Ramos (cell line): ENCODE measurements at regions not wholly inside any gene's neighbourhood (a gene's known extent, or its start where the extent isn't known, plus 50 kb on each side); places are given as distances from the start of the nearest gene placed in this dataset.
"Not testable (repeated sequence)": the region's sequence is repeated elsewhere in the genome, so short reads cannot be mapped to it uniquely, and the experiment has no call there.

Experiments
- in situ Hi-C: fragments of 300-500 bp; cut with MboI; formaldehyde crosslinking; loops from one replicate; pipeline ENCODE4 v1.14.3; 2022; ENCODE audit warnings: low sequenced_read_pairs; ENCODE audit not compliant: unreplicated experiment

DNA sequence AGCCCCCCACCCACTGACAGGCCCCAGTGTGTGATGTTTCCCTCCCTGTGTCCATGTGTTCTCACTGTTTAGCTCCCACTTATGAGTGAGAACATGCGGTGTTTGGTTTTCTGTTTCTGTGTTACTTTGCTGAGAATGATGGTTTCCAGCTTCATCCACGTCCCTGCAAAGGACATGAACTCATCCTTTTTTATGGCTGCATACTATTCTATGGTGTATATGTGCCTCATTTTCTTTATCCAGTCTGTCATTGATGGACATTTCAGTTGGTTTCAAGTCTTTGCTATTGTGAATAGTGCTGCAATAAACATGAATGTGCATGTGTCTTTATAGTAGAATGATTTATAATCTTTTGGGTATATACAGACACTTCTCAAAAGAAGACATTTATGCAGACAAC, 88.6 kb upstream of the EGFL6 start:
- in situ Hi-C loops, result loop anchor here (25.0 kb wide), 1 partner anchor 668 kb away; no protein-coding TSS in a partner anchor

DNA sequence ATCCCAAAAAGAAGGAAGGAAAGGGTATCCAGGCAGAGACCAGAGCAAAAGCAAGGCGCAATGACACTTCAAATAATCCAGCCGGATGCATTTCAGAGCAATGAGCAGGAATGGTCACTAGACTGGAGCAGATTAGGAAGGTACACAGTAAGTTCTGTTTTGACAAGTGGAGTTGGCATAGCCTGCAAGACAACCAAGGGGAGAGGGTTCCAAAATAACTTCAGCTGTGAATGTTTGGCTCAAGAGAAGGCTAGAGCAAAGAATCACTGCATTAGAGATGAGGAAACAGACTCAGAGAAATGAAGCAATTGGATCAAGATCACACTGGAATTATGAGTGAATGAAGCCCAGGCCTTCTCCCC, 90.0 kb upstream of the EGFL6 start:
- in situ Hi-C loops, result loop anchor here (25.0 kb wide), 1 partner anchor 667 kb away; no protein-coding TSS in a partner anchor

DNA sequence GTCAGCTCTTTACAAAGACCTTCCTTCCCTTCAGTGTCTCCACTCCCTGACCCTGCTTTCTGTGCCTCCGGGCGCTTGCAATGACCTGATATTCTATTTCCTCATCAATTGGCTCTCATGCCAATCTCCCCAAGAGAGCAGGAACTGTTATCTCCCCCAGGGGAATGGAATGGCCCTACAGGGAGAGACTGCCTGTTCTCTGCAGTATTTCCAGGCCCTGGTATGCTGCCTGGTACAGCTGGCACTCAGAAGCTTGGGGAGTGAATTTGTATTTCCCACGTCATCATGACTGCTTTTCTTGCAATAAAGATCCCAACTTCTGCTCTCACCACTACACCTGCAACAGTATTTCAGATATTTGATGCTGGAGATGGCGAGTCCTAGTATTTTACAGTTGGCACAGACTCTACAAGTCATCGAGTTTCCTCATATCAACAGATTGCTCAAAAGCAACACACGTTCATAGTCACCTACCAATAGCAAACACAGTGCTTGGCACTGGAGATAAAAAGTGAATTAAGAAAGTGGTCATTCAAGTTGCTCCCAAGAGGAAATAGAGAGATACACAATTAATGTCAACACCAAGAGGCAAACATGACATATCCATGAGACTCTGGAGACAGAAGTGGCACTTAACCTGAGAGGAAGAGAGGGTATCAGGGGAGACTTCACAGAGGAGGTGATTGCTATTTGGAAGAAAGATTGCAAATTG, 90.5 kb upstream of the EGFL6 start:
- in situ Hi-C loops, result loop anchor here (25.0 kb wide), 1 partner anchor 667 kb away; no protein-coding TSS in a partner anchor

DNA sequence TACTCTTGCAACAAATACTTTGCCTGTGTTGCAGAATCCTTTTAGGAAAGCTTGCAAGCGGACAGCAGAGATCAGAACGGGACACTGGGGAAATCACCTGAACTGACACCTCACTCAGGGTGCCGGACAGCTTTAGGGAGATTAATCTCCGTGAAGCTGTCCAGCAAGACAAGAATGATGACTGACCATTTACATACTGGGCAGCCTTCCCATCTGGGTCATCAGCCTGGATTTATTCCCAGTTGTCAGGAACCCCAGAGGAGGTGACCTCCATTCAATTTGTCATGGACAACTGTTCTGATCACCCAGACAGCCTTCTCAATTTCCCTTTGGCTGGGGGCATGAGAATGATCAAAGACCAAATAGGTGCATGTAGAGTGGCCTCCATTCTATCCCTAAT, 93.0 kb upstream of the EGFL6 start:
- in situ Hi-C loops, result loop anchor here (25.0 kb wide), 1 partner anchor 664 kb away; no protein-coding TSS in a partner anchor

DNA sequence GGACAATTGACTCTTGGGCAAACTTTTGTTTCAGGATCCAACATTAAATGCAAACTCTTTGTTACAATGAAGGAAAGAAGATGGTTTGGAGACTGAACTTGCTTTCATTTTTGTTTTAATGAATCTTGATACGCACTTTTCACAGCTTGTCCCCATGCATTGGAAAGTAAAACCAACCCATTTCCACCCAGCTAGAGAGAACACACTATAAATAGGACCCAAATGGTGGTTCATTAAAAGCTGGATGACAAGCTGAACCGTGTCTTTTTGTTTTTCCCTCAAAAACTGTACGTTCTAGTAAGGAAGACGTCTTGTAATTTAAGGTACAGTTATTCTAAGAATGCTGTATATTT, 95.3 kb upstream of the EGFL6 start:
- in situ Hi-C loops, result no loop called here

DNA sequence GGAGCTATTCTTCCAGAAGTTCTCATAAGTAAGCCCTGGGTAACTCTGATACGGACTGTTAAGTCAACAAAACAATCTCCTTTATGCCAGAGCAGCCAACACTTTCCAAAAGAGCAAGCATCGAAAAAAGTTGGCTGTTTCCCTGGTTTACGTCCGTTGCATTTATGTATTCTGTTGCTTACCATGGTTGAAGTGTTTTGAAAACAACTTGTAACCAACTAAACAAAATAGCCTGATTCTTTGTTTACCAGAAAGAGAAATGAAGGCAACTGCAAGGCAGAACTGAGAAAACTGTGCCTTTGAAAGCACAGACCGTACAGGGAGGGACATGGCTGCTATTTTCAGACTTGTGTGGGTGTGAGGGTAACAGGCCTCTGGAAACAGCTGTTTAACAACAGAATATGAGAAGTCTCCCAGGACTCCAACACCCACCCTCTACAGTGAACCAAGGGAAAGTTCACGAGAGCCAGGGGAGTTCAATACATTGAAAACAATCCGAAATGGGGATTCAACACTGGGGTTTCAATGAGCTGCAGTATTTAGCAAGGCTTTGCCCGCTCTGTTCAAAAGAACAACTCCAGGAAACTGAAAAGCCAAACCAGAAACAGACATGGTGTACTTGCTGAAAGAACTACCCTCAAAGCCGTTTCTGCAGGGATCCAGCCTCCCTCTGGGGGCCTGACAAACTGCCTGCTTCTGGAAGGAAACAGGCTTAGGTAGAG, 95.8 kb upstream of the EGFL6 start:
- in situ Hi-C loops, result no loop called here

DNA sequence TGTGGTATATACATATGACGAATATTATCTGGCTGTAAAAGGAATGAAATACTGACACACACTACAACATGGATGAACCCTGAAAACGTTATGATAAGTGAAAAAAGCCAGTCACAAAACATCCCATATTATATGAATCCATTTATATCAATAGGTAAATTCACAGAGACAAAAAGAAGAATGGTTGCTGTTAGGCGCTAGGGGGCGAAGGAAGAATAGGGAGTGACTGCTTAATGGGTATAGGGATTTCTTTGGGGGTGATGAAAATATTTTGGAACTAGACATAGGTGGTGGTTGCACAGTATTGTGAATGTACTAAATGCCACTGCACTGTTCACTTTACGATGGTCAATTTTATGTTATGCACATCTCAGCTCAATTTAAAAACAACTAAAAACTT, 96.4 kb upstream of the EGFL6 start:
- in situ Hi-C loops, result no loop called here

DNA sequence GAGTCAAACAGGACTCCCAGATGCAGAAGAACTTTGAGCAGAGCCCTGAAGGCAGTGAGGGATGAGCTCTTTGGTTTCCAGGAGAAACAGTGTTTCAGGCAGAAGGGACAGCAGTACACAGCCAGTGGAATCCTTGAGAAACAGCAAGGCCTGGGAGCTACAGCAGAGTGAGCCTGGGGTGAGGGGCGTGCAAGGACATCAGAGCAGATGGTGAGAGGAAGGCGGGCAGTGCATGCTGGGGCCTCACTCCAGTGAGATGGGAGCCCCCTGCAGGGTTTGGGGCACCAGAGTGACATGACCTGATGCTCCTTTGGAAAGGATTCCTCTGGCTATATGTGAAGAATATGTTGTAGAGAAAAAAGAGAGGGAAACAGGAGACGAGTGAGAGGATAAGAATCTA, 98.1 kb upstream of the EGFL6 start:
- in situ Hi-C loops, result no loop called here

DNA sequence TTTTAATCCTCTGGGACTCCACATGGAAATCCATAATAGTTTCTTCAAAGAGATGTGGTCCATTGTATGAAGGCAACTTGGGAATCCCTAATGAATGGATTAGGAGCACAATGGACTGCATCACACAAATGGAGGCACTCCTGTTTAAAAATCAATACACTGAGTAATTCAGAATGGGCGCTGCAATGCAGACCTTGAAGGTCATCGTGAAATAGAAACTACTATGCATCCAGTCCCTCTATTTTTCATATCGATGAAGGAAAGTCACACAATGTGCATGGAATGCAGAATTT, 98.8 kb upstream of the EGFL6 start:
- in situ Hi-C loops, result no loop called here

DNA sequence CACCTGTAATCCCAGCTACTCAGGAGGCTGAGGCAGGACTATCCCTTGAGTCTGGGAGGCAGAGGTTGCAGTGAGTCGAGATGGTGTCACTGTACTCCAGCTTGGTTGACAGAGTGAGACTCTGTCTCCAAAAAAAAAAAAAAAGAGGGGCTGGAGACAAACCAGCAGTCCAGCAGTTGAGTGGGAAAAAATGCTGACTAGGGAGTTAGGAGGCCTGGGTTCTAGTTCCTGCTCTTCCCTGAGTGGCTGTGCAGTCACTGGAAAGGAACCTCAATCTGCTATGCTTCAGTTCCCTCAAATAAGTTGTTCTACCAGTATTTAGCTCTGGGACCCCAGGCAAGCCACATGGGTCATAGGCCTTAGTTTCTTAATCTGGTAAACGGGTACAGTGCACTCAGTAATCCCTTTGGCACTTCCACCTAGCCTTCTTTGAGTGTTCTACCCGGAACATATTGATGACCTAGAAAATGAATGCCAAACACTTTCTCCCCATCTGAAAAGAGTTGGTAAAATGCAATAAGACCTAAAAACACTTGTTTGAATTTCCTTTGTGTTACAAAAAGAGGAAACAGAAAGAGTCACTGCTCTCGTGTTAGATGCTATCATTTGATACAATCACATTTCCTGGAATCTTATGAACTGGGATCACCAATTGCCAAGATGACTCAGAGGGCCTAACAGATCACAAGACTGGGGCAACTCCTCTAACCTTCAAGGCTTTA, 99.3 kb upstream of the EGFL6 start:
- in situ Hi-C loops, result no loop called here

DNA sequence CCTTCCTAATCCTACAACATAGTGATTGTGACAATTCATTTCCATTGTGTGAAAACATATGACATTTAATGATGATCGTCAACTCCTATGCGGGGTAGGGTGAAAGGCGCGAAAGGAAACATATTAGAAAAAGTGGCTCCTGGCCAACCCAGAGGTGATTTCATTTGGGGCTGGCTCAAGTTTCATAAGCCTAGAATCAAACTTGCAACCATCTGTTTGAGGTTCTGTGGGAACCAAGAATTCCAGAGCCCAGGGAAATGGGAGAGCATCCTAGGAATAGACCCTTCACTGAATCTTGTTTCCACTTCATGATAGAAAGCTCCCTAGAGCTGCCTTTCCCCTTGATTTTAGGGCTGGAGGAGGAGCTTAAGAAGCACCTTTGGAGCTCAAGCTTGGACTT, 101.3 kb upstream of the EGFL6 start:
- in situ Hi-C loops, result no loop called here

DNA sequence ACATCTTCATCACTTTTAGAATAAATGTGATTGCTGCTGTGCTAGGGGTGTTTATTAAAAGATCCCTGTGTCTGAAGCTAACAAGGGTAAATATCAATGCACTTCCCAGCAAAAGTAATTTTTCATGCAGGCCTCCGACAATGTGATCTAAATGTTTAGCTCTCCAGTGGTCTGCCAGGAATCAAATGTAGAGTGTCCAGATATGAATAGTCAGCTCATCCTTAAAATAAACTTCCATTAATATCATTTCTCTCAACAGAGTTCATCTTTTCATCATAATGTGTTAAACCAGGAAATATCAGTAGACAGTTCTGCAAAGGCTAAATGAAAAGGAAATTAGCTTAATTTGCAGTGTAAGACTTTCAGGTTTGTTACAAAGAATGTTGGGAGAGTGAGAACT, 102.2 kb upstream of the EGFL6 start:
- in situ Hi-C loops, result no loop called here

DNA sequence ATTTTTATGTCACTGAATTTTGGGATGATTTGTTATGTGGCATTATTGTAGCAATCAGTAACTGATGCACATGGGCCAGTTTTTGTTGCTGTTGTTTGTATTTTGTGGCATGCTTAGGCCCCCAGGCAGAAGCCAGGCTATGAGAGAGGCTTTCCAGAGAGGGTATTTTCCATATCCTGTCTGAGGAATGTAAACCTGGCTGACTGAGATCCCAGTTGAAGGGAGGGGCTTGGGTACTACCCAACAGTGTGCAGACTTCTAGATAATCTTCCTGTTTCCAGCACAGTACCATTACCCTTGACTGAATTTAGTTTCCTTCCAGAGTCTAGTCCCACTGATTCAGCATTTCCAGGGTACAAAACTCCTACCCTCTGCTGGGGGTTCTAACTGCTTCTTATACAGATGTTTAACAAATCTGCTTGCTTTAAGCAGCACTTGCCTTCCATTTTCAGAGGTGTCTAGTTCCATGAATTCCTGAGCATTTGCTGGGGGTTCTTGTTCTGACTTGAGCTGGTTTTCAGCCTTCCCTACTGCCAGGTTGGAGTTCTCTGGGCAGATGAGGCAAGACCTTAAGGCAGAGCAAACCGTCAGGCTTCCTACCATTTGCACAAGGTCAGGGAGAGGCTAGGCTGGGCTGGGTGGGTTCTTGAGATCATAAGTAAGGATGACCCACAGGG, 104.7 kb upstream of the EGFL6 start:
- in situ Hi-C loops, result no loop called here

DNA sequence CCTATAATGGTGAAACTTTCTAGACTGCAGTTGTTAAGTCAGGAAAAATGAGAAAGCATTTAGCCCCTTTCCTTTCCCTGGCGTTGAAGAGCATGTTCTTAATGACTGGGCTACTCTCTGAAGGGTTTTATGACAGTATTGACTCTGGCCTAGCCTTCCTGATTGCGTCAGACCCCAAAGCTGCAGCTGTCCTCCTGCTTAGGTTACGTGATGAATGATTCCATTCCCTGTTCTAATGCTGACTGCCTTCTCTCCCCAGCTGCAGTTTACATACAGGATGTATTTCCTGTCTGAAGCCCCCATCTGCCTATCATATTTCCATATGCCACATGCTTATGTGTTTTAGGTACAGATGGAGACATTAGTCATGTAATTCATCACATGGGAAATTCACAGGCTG, 105.8 kb upstream of the EGFL6 start:
- in situ Hi-C loops, result no loop called here

DNA sequence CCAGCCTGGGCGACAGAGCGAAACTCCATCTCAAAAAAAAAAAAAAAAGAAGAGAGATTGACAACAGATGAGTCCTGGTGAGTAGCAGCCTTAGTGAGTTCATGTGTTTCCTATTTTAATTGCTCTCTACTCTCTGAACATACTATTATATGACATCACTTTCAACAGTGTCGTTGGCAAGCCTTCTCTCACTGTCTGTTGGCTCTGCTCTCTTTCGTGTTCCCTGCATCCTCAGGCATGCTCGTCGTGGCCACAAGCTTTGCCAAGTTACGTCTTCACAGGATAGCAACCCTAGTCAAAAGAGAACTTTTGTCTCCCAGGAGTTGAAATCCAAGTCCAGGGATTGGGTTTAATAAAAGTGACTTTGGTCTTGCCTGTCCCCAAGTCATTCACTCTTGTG, 117.1 kb upstream of the EGFL6 start:
- in situ Hi-C loops, result no loop called here

DNA sequence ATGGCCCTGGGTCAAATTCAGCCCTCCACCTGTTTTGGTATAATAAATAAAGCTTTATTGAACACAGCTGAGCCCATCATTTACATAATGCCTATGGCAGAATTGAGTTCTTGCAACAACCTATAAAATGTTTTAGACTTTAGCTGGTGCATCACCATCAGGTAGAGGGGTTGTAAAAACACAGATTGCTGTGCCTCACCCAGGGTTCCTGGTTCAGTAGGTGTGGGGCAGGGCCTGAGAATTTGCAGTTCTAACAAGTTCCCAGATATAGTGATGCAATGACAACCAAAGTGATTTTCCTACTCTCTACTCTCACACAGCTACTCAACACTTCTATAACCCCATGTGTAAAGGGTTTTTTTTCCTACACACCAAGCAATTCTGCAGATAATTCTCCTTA, 120.0 kb upstream of the EGFL6 start:
- in situ Hi-C loops, result no loop called here

DNA sequence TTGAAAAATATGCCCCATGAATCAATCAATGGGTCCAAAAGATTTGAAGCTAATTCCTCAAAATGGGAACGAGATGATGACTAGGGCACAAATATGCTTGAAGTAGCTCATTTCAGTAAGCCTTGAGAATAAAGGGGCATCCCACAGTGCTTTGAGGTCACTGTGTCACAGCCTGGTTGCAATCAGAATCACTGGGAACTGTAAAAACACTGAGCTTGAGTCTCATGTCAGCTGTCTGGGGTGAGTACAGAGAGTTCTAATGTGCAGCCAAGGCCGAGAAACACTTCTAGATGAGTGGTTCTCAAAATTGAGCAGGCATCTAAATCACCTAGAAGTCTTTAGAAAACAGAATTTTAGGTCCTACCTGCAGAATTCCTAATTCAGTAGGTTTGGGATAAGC, 120.5 kb upstream of the EGFL6 start:
- in situ Hi-C loops, result no loop called here

DNA sequence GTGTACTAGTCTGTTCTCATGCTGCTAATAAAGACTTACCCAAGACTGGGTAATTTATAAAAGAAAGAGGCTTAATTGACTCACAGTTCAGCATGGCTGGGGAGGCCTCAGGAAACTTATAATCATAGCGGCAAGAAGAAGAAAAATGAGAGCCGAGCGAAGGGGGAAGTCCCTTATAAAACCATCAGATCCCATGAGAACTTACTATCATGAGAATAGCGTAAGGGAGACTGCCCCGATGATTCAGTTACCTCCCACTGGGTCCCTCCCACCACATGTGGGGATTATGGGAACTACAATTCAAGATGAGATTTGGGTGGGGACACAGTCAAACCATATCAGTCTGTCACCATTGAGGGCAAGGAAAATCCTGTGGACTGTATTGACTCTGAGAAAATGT, 121.8 kb upstream of the ATXN3L start:
- in situ Hi-C loops, result not testable (repeated sequence)

DNA sequence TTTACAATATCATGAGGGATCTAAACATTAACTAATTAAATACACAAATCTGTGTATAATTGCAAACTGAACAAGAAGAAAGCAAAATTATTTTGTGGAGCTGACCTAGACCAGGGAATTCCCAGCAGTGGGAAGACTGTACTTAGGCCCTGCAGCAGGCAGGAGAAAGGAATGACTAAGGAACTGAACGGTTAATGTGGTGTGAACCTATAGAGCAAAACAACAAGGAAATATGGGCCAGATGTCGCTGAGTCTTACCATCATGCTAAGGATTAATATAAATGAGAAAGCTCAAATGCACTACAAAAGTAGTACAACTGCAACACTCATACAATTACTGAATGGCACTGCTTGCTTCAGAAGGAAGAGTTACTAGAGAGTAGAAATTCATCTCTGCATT, 120.3 kb upstream of the ATXN3L start:
- in situ Hi-C loops, result no loop called here

DNA sequence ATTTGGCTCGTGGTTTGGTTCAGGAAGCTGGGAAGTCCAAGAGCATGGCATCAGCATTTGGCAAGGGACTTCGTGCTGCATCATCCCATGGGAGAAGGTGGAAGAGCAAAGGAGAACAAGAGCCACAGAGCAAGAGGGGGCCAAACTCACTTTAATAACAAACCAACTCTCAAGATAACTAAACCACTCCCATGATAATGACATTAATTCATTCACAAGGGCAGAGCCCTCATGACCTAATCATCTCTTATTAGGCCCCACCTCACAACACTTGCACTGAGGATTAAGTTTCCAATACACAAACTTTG, 113.4 kb upstream of the ATXN3L start:
- in situ Hi-C loops, result no loop called here
